Activated B cell treated with CpG ODN at 0.5 μM for 24 hours (primary cell): ENCODE measurements at regions not wholly inside any gene's neighbourhood (a gene's known extent, or its start where the extent isn't known, plus 50 kb on each side); places are given as distances from the start of the nearest gene placed in this dataset.

Experiments used
- ATAC-seq: fragments of 200-7000 bp; cut with Tn5 transposase; one replicate; pipeline ENCODE4 v1.10.0; 2021; ENCODE audit warnings: low read depth, mild to moderate bottlenecking, moderate library complexity
- CTCF ChIA-PET: fragments of 350-600 bp; sonication (Branson Sonifier 250); formaldehyde crosslinking; loops from one replicate; lab custom pipeline; 2021; ENCODE audit warnings: antibody characterized with exemption; lab: Charles Lee
- POLR2A ChIA-PET: fragments of 350-600 bp; sonication (Branson Sonifier 250); formaldehyde crosslinking; loops from one replicate; lab custom pipeline; 2021; ENCODE audit warnings: antibody characterized with exemption; lab: Charles Lee
- DNase-seq: peaks from one replicate; pipeline ENCODE4 v3.0.0; 2022
- H3K27ac Mint-ChIP-seq: one replicate; pipeline ENCODE4 v1.8.0; 2020; ENCODE audit warnings: mixed read lengths
- H3K27me3 Mint-ChIP-seq: one replicate; pipeline ENCODE4 v1.8.0; 2021; ENCODE audit warnings: mixed read lengths
- H3K36me3 Mint-ChIP-seq: one replicate; pipeline ENCODE4 v1.8.0; 2021; ENCODE audit warnings: low read depth, mixed read lengths
- H3K4me1 Mint-ChIP-seq: one replicate; pipeline ENCODE4 v1.8.0; 2021; ENCODE audit warnings: mixed read lengths
- H3K4me3 Mint-ChIP-seq: one replicate; pipeline ENCODE4 v1.8.0; 2020; ENCODE audit warnings: mild to moderate bottlenecking, mixed read lengths
- H3K9me3 Mint-ChIP-seq: one replicate; pipeline ENCODE4 v1.8.0; 2020; ENCODE audit warnings: mixed read lengths
- CTCF ChIP-seq: fragments of 200-600 bp; IDR thresholded peaks from one replicate; pipeline ENCODE4 v1.8.0; 2022; ENCODE audit warnings: antibody characterized with exemption, mild to moderate bottlenecking
- intact Hi-C: fragments of 100-400 bp; cut with micrococcal nuclease; formaldehyde crosslinking; loops from one replicate; pipeline ENCODE4 v1.15.1; 2024

- no peaks in the 10 kb centered on the region for H3K4me1 Mint-ChIP-seq
- no peak overlapping the region for H3K27ac Mint-ChIP-seq
- H3K36me3 Mint-ChIP-seq: peaks cover 5% of the 10 kb centered on the region
- ATAC-seq (no peak), DNase-seq (no peak)
- intact Hi-C loops: no loop called here
- no peak overlapping the region for H3K4me3 Mint-ChIP-seq
- H3K27me3 Mint-ChIP-seq: no peaks in the 10 kb centered on the region
- CTCF ChIA-PET: no interaction called here
- TF ChIP-seq CTCF: no peak
- H3K9me3 Mint-ChIP-seq: peaks cover 21% of the 10 kb centered on the region
- POLR2A ChIA-PET: no interaction called here
Observed at GRCh38 chr2:143918465-143918989, 601.4 kb downstream of the ZEB2 start.

- CTCF ChIA-PET: no interaction called here
- Mint-ChIP-seq H3K27me3 (no peaks in the 10 kb centered on the region), H3K4me1 (no peaks in the 10 kb centered on the region), H3K36me3 (peaks cover 5% of the 10 kb centered on the region), H3K4me3 (no peak overlapping the region), H3K9me3 (peaks cover 21% of the 10 kb centered on the region), H3K27ac (no peak overlapping the region)
- TF ChIP-seq CTCF: no peak
- intact Hi-C loops: no loop called here
- POLR2A ChIA-PET: no interaction called here
- no peak for DNase-seq
- ATAC-seq: no peak
Observed at GRCh38 chr2:143916781-143917180, 603.1 kb downstream of the ZEB2 start.

GRCh38 chr2:143909577-143910353 lies 610.2 kb downstream of the ZEB2 start:
- H3K27ac Mint-ChIP-seq: no peak overlapping the region
- intact Hi-C loops: no loop called here
- TF ChIP-seq CTCF: no peak
- no peaks in the 10 kb centered on the region for H3K36me3 Mint-ChIP-seq
- ChIA-PET CTCF (no interaction called here), POLR2A (no interaction called here)
- no peaks in the 10 kb centered on the region for H3K9me3 Mint-ChIP-seq
- ATAC-seq (no peak), DNase-seq (no peak)
- H3K4me1 Mint-ChIP-seq: no peaks in the 10 kb centered on the region
- no peak overlapping the region for H3K4me3 Mint-ChIP-seq
- no peaks in the 10 kb centered on the region for H3K27me3 Mint-ChIP-seq

GRCh38 chr2:143908843-143909242 lies 611.1 kb downstream of the ZEB2 start:
- no peak overlapping the region for H3K27ac Mint-ChIP-seq
- TF ChIP-seq CTCF: no peak
- DNase-seq: no peak
- no peak overlapping the region for H3K4me3 Mint-ChIP-seq
- no peaks in the 10 kb centered on the region for H3K4me1 Mint-ChIP-seq
- no peaks in the 10 kb centered on the region for H3K27me3 Mint-ChIP-seq
- intact Hi-C loops: no loop called here
- ATAC-seq: no peak
- ChIA-PET POLR2A (no interaction called here), CTCF (no interaction called here)
- no peaks in the 10 kb centered on the region for H3K9me3 Mint-ChIP-seq
- H3K36me3 Mint-ChIP-seq: no peaks in the 10 kb centered on the region

- CTCF ChIA-PET: no interaction called here
Observed at GRCh38 chr2:143907801-143908200, 612.1 kb downstream of the ZEB2 start.

More at GRCh38 chr2:143907801-143908200, 612.1 kb downstream of the ZEB2 start:
- ATAC-seq (no peak), DNase-seq (no peak)
- no peaks in the 10 kb centered on the region for H3K4me1 Mint-ChIP-seq
- H3K27ac Mint-ChIP-seq: no peak overlapping the region
- H3K36me3 Mint-ChIP-seq: no peaks in the 10 kb centered on the region
- no peaks in the 10 kb centered on the region for H3K27me3 Mint-ChIP-seq
- no peak overlapping the region for H3K4me3 Mint-ChIP-seq
- intact Hi-C loops: no loop called here
- POLR2A ChIA-PET: interaction anchor here (0.7 kb wide), 1 partner anchor 100 kb away, joined by 5 read pairs; no protein-coding TSS in a partner anchor
- no peak for TF ChIP-seq CTCF
- H3K9me3 Mint-ChIP-seq: no peaks in the 10 kb centered on the region
